Neuronal stem cell (in vitro differentiated cells): ENCODE measurements at regions not wholly inside any gene's neighbourhood (a gene's known extent, or its start where the extent isn't known, plus 50 kb on each side); places are given as distances from the start of the nearest gene placed in this dataset.

Source experiments
- DNase-seq: peaks from one replicate; pipeline ENCODE4 v3.0.0-alpha.2; 2013; ENCODE audit warnings: low spot score
- H2AFZ ChIP-seq: one replicate; pipeline ENCODE4 v1.6.1; 2013; ENCODE audit warnings: mild to moderate bottlenecking, low read length, inconsistent platforms
- H2AK5ac ChIP-seq: 2 replicates; pipeline ENCODE4 v1.6.1; 2013; ENCODE audit warnings: low read depth, mild to moderate bottlenecking, inconsistent platforms, low read length, moderate library complexity, mixed read lengths
- H2BK120ac ChIP-seq: 2 replicates; pipeline ENCODE4 v1.6.1; 2013; ENCODE audit warnings: low read depth, mild to moderate bottlenecking, inconsistent platforms, low read length, moderate library complexity, mixed read lengths
- H2BK12ac ChIP-seq: one replicate; pipeline ENCODE4 v1.6.1; 2013; ENCODE audit warnings: low read length, inconsistent platforms
- H2BK15ac ChIP-seq: 2 replicates; pipeline ENCODE4 v1.6.1; 2013; ENCODE audit warnings: mild to moderate bottlenecking, low read length, inconsistent platforms, mixed read lengths
- H2BK5ac ChIP-seq: one replicate; pipeline ENCODE4 v1.6.1; 2013; ENCODE audit warnings: inconsistent platforms, mild to moderate bottlenecking, low read length, moderate library complexity
- H3K14ac ChIP-seq: one replicate; pipeline ENCODE4 v1.6.1; 2013; ENCODE audit warnings: low read length, inconsistent platforms
- H3K18ac ChIP-seq: 2 replicates; pipeline ENCODE4 v1.6.1; 2013; ENCODE audit warnings: low read length, inconsistent platforms
- H3K23ac ChIP-seq: 2 replicates; pipeline ENCODE4 v1.6.1; 2013; ENCODE audit warnings: low read depth, mild to moderate bottlenecking, mixed read lengths, low read length, inconsistent platforms; ENCODE audit not compliant: poor library complexity
- H3K27ac ChIP-seq: replicated peaks from 3 replicates; pipeline ENCODE4 v1.5.1; 2013; ENCODE audit warnings: low read length, inconsistent platforms
- H3K27me3 ChIP-seq, 3 experiments: 2 replicates each; pipeline ENCODE4 v1.6.1; 2013; ENCODE audit warnings: low read length in 3 of 3, mild to moderate bottlenecking in 2 of 3, inconsistent platforms in 1 of 3, low read depth in 1 of 3, mixed read lengths in 1 of 3, moderate library complexity in 1 of 3; ENCODE audit not compliant: control insufficient read depth in 3 of 3, insufficient read depth in 3 of 3
- H3K36me3 ChIP-seq, 2 donors: replicated peaks in 1 of 2; 2 replicates each; pipeline ENCODE4 v1.6.1; 2013; ENCODE audit warnings: low read length in 2 of 2; ENCODE audit not compliant: control insufficient read depth in 2 of 2, insufficient read depth in 2 of 2
- H3K4ac ChIP-seq: 2 replicates; pipeline ENCODE4 v1.6.1; 2013; ENCODE audit warnings: inconsistent platforms, mild to moderate bottlenecking, low read length, moderate library complexity
- H3K4me1 ChIP-seq, 2 donors: 1 replicate in 1 of 2; 2 replicates in 1 of 2; pipeline ENCODE4 v1.6.1; 2013; ENCODE audit warnings: low read length in 2 of 2, low read depth in 1 of 2; ENCODE audit not compliant: control insufficient read depth in 2 of 2, insufficient read depth in 1 of 2
- H3K4me2 ChIP-seq: one replicate; pipeline ENCODE4 v1.6.1; 2013; ENCODE audit warnings: mild to moderate bottlenecking, low read length, inconsistent platforms; ENCODE audit not compliant: insufficient read depth, poor library complexity, severe bottlenecking
- H3K4me3 ChIP-seq, 2 donors: 2 replicates each; pipeline ENCODE4 v1.5.1; 2013; ENCODE audit warnings: low read length in 2 of 2, mild to moderate bottlenecking in 2 of 2, inconsistent platforms in 1 of 2, moderate library complexity in 1 of 2
- H3K79me1 ChIP-seq: one replicate; pipeline ENCODE4 v1.6.1; 2013; ENCODE audit warnings: low read depth, mild to moderate bottlenecking, inconsistent platforms, low read length, moderate library complexity
- H3K9ac ChIP-seq: one replicate; pipeline ENCODE4 v1.6.1; 2013; ENCODE audit warnings: mild to moderate bottlenecking, low read depth, low read length, inconsistent platforms; ENCODE audit not compliant: poor library complexity
- H3K9me3 ChIP-seq, 2 donors: replicated peaks in 1 of 2; 2 replicates each; pipeline versions ENCODE3 to v1.6.1; 2013; ENCODE audit warnings: low read length in 2 of 2, mild to moderate bottlenecking in 2 of 2, inconsistent platforms in 1 of 2, low read depth in 1 of 2, mixed read lengths in 1 of 2, moderate library complexity in 1 of 2; ENCODE audit not compliant: control insufficient read depth in 2 of 2, insufficient read depth in 1 of 2
- H4K8ac ChIP-seq: one replicate; pipeline ENCODE4 v1.6.1; 2013; ENCODE audit warnings: low read depth, mild to moderate bottlenecking, inconsistent platforms, low read length, moderate library complexity
- H4K91ac ChIP-seq: one replicate; pipeline ENCODE4 v1.6.1; 2013; ENCODE audit warnings: low read length, low read depth, mild to moderate bottlenecking, inconsistent platforms; ENCODE audit not compliant: poor library complexity
- WGBS, 2 donors: extraction: QIAGEN DNeasy Blood & Tissue Kit; methylation state at CpG; one replicate each; pipeline ENCODE4 v1.1.7; 2013; ENCODE audit warnings: missing lambda C conversion rate in 2 of 2, mixed read lengths in 1 of 2; ENCODE audit not compliant: insufficient read length in 2 of 2, insufficient replicate concordance in 1 of 2; ENCODE audit errors: extremely low coverage in 2 of 2; 5-methylcytosine and 5-hydroxymethylcytosine counted together

DNA sequence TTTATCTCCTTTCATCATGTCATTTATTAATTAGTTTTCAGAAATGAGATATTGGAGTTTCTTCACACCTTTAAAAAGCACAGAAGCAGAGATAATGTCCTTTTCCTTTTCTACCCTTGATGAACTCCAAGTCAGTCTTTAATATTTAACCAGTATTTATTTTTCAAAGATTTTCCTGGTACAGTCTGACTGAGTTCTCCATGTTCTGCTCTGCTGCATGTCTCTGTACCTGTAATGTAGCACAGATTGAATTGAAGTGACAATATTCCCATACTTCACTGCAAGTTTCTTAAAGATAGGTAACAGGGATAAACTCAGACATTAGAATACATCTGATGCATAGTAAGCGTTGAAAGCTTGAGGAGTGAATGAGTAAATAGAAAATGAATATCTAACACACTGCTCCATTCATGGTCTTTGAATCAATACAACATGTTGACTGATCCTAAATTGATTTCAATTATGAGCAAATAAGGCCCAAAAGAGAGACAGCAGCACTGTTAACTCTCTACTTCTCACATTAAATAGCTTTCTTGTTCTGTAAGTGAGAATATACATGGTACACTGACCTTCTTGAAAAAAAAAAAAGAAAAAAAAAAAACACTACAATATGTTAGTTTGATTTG is 1323.6 kb upstream of the PRR20A start:
- Histone ChIP-seq H4K91ac (no peak overlapping the region), H3K4ac (no peak overlapping the region), H2BK15ac (no peak overlapping the region), H3K27ac (no peak overlapping the region), H2AFZ (no peak overlapping the region), H3K23ac (no peak overlapping the region), H2AK5ac (no peak overlapping the region), H3K9ac (no peak overlapping the region), H2BK120ac (no peak overlapping the region), H3K18ac (no peak overlapping the region), H3K79me1 (no peaks in the 10 kb centered on the region), H3K4me2 (no peak overlapping the region), H4K8ac (no peak overlapping the region), H2BK12ac (no peak overlapping the region), H3K36me3 (no peaks in the 10 kb centered on the region), H3K9me3 (peaks cover 0 to 2% of the 10 kb centered on the region in 2 donors), H3K4me1 (no peaks in the 10 kb centered on the region), H2BK5ac (no peak overlapping the region), H3K27me3 (no peaks in the 10 kb centered on the region), H3K4me3 (no peak overlapping the region), H3K14ac (no peak overlapping the region)
- WGBS, 2 donors = no CpG with 5 or more reads among the region's 1 CpG
- no peak for DNase-seq

DNA sequence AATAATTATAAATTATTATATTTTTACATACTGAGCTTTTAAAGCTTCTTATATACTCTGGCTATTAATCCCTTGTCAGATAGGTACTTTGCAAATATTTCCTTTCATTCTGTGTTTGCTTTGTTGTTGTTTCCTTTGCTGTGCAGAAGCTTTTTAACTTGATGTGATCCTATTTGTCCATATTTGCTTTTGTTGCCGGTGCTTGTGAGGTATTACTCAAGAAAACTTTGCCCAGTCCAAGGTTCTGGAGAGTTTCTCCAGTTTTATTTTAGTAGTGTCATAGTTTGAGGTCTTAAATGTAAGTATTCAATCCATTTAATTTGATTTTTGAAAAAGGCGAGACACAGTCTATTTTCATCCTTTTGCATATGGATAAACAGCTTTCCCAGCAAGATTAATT is 1319.9 kb upstream of the PRR20A start:
- Histone ChIP-seq H4K8ac (no peak overlapping the region), H3K4ac (no peak overlapping the region), H3K18ac (no peak overlapping the region), H2BK15ac (no peak overlapping the region), H4K91ac (no peak overlapping the region), H2BK12ac (no peak overlapping the region), H3K4me1 (no peaks in the 10 kb centered on the region), H3K23ac (no peak overlapping the region), H3K4me3 (no peak overlapping the region), H3K79me1 (no peaks in the 10 kb centered on the region), H2AFZ (peak overlapping the region; percentile 18), H3K36me3 (no peaks in the 10 kb centered on the region), H3K27me3 (no peaks in the 10 kb centered on the region), H2BK5ac (no peak overlapping the region), H3K9me3 (no peaks in the 10 kb centered on the region), H3K27ac (no peak overlapping the region), H3K14ac (no peak overlapping the region), H3K9ac (no peak overlapping the region), H2BK120ac (no peak overlapping the region), H2AK5ac (no peak overlapping the region), H3K4me2 (no peak overlapping the region)
- WGBS, 2 donors = no CpG with 5 or more reads among the region's 2 CpGs
- DNase-seq = no peak

DNA sequence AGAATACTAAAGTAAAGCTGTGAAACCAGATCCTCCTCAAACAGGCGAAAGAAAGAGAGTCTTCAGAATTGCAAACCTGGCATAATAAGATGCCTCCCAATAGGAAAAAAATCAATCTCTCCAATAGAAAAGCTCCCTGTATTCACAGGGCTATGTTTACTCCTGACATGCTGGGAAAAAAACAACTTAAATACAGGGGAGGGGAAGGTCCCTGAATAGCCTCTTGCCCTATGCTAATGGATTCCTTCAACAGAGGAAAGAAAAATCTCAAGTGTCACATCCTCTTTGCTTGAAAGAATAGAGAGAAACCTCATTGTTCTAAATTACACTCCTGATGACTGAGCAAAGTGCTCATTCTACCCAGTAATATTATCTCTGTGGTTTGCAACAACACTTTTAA is 1271.1 kb upstream of the PRR20A start:
- no peak overlapping the region for H3K23ac ChIP-seq

DNA sequence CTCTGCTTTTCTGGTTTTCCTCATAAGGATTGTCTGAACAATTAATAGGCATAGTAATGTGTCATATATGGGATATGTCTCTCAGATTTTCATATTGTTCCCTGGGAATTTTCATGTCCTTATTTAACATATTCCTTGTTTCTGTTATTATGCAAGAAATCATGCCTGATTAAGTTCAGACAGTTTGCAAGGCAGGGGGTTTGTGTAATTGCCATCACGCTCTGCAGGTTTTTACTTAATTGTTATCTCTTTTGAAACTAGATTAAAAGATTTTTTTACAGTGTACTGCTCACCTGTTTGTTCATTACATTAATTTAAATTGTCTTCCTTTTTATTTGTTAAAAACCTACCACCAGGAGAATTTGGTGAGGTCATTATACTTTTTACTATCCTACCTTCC is 1253.2 kb upstream of the PRR20A start:
- Histone ChIP-seq H3K14ac (no peak overlapping the region), H3K36me3 (no peaks in the 10 kb centered on the region), H3K9me3 (peaks cover 0 to 1% of the 10 kb centered on the region in 2 donors)

More for the DNA sequence above, 1271.1 kb upstream of the PRR20A start:
- H3K4ac ChIP-seq = no peak overlapping the region
- peaks cover 2% of the 10 kb centered on the region for H3K79me1 ChIP-seq
- H3K27me3 ChIP-seq = no peaks in the 10 kb centered on the region
- no peak overlapping the region for H4K91ac ChIP-seq
- H3K18ac ChIP-seq = no peak overlapping the region
- no peak overlapping the region for H2AFZ ChIP-seq
- H4K8ac ChIP-seq = no peak overlapping the region
- DNase-seq = no peak
- H3K9ac ChIP-seq = no peak overlapping the region
- H3K4me3 ChIP-seq = no peak overlapping the region
- H2BK120ac ChIP-seq = no peak overlapping the region
- no peak overlapping the region for H2AK5ac ChIP-seq
- no peak overlapping the region for H3K27ac ChIP-seq
- WGBS, 2 donors = no CpG with 5 or more reads among the region's 1 CpG
- H3K4me2 ChIP-seq = no peak overlapping the region
- no peak overlapping the region for H2BK15ac ChIP-seq
- H3K14ac ChIP-seq = no peak overlapping the region
- no peak overlapping the region for H2BK5ac ChIP-seq
- H3K36me3 ChIP-seq = no peaks in the 10 kb centered on the region
- H3K9me3 ChIP-seq = peaks cover 6 to 12% of the 10 kb centered on the region in 2 donors
- H3K4me1 ChIP-seq = no peaks in the 10 kb centered on the region
- no peak overlapping the region for H2BK12ac ChIP-seq

More for the DNA sequence above, 1253.2 kb upstream of the PRR20A start:
- DNase-seq = no peak
- H4K91ac ChIP-seq = no peak overlapping the region
- H2BK12ac ChIP-seq = no peak overlapping the region
- H3K18ac ChIP-seq = no peak overlapping the region
- H3K27ac ChIP-seq = no peak overlapping the region
- no peaks in the 10 kb centered on the region for H3K79me1 ChIP-seq
- no peaks in the 10 kb centered on the region for H3K27me3 ChIP-seq
- no peak overlapping the region for H3K4me2 ChIP-seq
- no peak overlapping the region for H4K8ac ChIP-seq
- no peak overlapping the region for H2BK5ac ChIP-seq
- no peak overlapping the region for H3K23ac ChIP-seq
- no peak overlapping the region for H2BK120ac ChIP-seq
- no peak overlapping the region for H2AK5ac ChIP-seq
- H3K9ac ChIP-seq = no peak overlapping the region
- H3K4me1 ChIP-seq = no peaks in the 10 kb centered on the region
- no CpG with 5 or more reads among the region's 1 CpG for WGBS, 2 donors
- no peak overlapping the region for H2BK15ac ChIP-seq
- H2AFZ ChIP-seq = no peak overlapping the region
- H3K4me3 ChIP-seq = no peak overlapping the region
- H3K4ac ChIP-seq = no peak overlapping the region
